Loucy (cell line): ENCODE measurements at regions not wholly inside any gene's neighbourhood (a gene's known extent, or its start where the extent isn't known, plus 50 kb on each side); places are given as distances from the start of the nearest gene placed in this dataset.

Experiments
- EZH2phosphoT487 ChIP-seq: fragments of 200-600 bp; IDR thresholded peaks from 2 replicates; pipeline ENCODE4 v1.6.1; 2018; ENCODE audit warnings: antibody characterized with exemption, mild to moderate bottlenecking, moderate library complexity, borderline replicate concordance
- TF ChIP-seq, protein P1 (sequence below): fragments of 200-600 bp; sonication (generic); conservative IDR thresholded peaks from 2 replicates; pipeline ENCODE4 v1.5.1; 2014; ENCODE audit warnings: mild to moderate bottlenecking, antibody characterized with exemption, low read length

DNA sequence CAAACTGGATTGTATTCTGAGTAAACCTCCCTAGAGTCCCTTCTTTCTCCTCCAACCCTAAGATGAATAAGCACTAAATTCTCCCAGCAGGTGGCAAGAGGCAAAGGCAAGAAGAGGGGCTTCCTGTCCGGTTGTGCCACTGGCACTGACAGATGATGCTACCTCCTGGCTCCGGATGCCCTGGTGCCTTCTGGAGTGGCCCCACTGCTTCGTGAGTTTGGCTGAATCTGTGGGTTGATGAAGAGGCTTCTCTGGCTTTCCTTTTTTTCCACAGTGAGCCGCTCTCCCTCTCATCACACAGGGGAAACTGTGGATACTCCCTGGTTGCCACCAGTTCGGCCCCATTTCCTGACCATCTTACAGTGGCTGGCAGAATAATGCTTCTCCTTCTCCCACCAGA, 404.7 kb downstream of the GALR1 start:
- TF ChIP-seq, protein P1, sequence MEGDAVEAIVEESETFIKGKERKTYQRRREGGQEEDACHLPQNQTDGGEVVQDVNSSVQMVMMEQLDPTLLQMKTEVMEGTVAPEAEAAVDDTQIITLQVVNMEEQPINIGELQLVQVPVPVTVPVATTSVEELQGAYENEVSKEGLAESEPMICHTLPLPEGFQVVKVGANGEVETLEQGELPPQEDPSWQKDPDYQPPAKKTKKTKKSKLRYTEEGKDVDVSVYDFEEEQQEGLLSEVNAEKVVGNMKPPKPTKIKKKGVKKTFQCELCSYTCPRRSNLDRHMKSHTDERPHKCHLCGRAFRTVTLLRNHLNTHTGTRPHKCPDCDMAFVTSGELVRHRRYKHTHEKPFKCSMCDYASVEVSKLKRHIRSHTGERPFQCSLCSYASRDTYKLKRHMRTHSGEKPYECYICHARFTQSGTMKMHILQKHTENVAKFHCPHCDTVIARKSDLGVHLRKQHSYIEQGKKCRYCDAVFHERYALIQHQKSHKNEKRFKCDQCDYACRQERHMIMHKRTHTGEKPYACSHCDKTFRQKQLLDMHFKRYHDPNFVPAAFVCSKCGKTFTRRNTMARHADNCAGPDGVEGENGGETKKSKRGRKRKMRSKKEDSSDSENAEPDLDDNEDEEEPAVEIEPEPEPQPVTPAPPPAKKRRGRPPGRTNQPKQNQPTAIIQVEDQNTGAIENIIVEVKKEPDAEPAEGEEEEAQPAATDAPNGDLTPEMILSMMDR, result no peak
- no peak for TF ChIP-seq EZH2phosphoT487
